PC-9 (cell line): ENCODE measurements at regions not wholly inside any gene's neighbourhood (a gene's known extent, or its start where the extent isn't known, plus 50 kb on each side); places are given as distances from the start of the nearest gene placed in this dataset.

Experiments
- EZH2 ChIP-seq: fragments of 200-600 bp; sonication (generic); IDR thresholded peaks from 2 replicates; pipeline ENCODE4 v1.8.0; 2017; ENCODE audit warnings: antibody characterized with exemption, low read depth
- TF ChIP-seq, protein P1 (sequence below): fragments of 200-600 bp; sonication (generic); conservative IDR thresholded peaks from 2 replicates; pipeline ENCODE4 v1.6.1; 2017; ENCODE audit warnings: mixed run types, antibody characterized with exemption, mild to moderate bottlenecking, moderate library complexity

DNA sequence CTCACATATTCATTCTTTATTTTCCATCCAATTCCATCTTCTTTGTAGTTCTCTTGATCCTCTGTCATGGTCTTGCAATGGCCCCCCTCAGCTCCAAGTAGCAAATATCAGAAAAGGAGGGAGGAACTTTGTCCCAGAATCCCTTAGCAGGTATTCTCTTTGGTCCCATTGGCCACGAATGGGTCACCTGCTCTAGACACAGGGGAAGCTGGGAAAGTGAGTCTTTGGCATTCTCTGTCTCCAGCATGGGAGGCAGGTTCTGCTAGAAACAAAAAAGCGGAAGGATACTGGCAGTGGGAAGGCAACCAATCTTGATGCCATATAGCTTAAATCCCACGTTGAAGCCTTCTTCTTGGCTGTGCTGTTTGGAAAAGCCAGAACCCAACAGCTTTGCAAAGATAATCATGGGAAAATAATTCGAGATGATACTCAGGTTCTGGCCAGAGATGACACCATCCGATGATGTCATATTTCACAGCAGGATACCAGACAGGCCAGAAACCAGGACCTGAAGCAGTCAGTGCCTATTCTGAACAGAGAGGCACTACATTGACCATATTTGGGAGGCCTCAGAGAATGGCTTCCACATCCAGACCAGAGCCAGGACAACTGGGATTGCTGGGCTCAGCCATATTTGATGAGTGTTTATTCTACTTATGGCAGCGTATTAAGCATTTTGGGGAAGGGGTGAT is 110.4 kb upstream of the ATXN3L start:
- TF ChIP-seq, protein P1, sequence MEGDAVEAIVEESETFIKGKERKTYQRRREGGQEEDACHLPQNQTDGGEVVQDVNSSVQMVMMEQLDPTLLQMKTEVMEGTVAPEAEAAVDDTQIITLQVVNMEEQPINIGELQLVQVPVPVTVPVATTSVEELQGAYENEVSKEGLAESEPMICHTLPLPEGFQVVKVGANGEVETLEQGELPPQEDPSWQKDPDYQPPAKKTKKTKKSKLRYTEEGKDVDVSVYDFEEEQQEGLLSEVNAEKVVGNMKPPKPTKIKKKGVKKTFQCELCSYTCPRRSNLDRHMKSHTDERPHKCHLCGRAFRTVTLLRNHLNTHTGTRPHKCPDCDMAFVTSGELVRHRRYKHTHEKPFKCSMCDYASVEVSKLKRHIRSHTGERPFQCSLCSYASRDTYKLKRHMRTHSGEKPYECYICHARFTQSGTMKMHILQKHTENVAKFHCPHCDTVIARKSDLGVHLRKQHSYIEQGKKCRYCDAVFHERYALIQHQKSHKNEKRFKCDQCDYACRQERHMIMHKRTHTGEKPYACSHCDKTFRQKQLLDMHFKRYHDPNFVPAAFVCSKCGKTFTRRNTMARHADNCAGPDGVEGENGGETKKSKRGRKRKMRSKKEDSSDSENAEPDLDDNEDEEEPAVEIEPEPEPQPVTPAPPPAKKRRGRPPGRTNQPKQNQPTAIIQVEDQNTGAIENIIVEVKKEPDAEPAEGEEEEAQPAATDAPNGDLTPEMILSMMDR: no peak
- no peak for TF ChIP-seq EZH2
